Lung (tissue), 11 donors: ENCODE measurements at regions not wholly inside any gene's neighbourhood (a gene's known extent, or its start where the extent isn't known, plus 50 kb on each side); places are given as distances from the start of the nearest gene placed in this dataset.

Source experiments
- ATAC-seq: fragments of 200-7000 bp; cut with Tn5 transposase; one replicate; pipeline ENCODE4 v1.9.1; 2020; ENCODE audit warnings: moderate number of reproducible peaks; ENCODE audit not compliant: insufficient read depth, low FRiP score
- DNase-seq, 3 donors: peaks; one replicate each; pipeline ENCODE4 v3.0.0-alpha.2; 2013 to 2017
- H3K27ac ChIP-seq, 2 donors: one replicate each; pipeline ENCODE4 v1.5.1; 2013; ENCODE audit warnings: mild to moderate bottlenecking in 2 of 2, moderate library complexity in 2 of 2, control low read depth in 1 of 2, inconsistent platforms in 1 of 2, low read depth in 1 of 2, low read length in 1 of 2
- H3K27me3 ChIP-seq, 3 donors: one replicate each; pipeline ENCODE4 v1.5.1; 2013; ENCODE audit warnings: low read length in 2 of 3; ENCODE audit not compliant: control insufficient read depth in 3 of 3, insufficient read depth in 3 of 3
- H3K36me3 ChIP-seq, 4 donors: one replicate each; pipeline ENCODE4 v1.5.1; 2013; ENCODE audit warnings: low read length in 4 of 4, mild to moderate bottlenecking in 1 of 4, moderate library complexity in 1 of 4; ENCODE audit not compliant: control insufficient read depth in 4 of 4, insufficient read depth in 4 of 4
- H3K4me1 ChIP-seq, 5 donors: one replicate each; pipeline ENCODE4 v1.5.1; 2013; ENCODE audit warnings: low read length in 5 of 5, mild to moderate bottlenecking in 2 of 5, moderate library complexity in 1 of 5; ENCODE audit not compliant: control insufficient read depth in 5 of 5, insufficient read depth in 5 of 5
- H3K4me3 ChIP-seq: one replicate; pipeline ENCODE4 v1.5.1; 2013; ENCODE audit warnings: mild to moderate bottlenecking, control low read depth, moderate library complexity
- H3K9ac ChIP-seq, 2 donors: one replicate each; pipeline ENCODE4 v1.5.1; 2013; ENCODE audit warnings: low read length in 2 of 2, control low read depth in 1 of 2; ENCODE audit not compliant: insufficient read depth in 1 of 2
- H3K9me3 ChIP-seq, 4 donors: one replicate each; pipeline ENCODE4 v1.5.1; 2013; ENCODE audit warnings: low read length in 3 of 4, mild to moderate bottlenecking in 1 of 4, moderate library complexity in 1 of 4; ENCODE audit not compliant: control insufficient read depth in 4 of 4, insufficient read depth in 3 of 4
- WGBS, 2 donors: extraction: QIAGEN DNeasy Blood & Tissue Kit; methylation state at CpG; one replicate each; pipeline ENCODE4 v1.1.7; 2013; 5-methylcytosine and 5-hydroxymethylcytosine counted together
- TF ChIP-seq, protein P1 (sequence below): IDR thresholded peaks from 2 replicates; pipeline ENCODE4 v1.5.1; 2012; ENCODE audit warnings: mild to moderate bottlenecking; ENCODE audit errors: control extremely low read depth, extremely low read depth
- donor health status: control.
- donor health status: control.
- donor health status: Bipolar disorder and iron deficiency.
- donor health status: healthy.
- donor health status: DM: yes; HTN: yes; CAD: no.

DNA sequence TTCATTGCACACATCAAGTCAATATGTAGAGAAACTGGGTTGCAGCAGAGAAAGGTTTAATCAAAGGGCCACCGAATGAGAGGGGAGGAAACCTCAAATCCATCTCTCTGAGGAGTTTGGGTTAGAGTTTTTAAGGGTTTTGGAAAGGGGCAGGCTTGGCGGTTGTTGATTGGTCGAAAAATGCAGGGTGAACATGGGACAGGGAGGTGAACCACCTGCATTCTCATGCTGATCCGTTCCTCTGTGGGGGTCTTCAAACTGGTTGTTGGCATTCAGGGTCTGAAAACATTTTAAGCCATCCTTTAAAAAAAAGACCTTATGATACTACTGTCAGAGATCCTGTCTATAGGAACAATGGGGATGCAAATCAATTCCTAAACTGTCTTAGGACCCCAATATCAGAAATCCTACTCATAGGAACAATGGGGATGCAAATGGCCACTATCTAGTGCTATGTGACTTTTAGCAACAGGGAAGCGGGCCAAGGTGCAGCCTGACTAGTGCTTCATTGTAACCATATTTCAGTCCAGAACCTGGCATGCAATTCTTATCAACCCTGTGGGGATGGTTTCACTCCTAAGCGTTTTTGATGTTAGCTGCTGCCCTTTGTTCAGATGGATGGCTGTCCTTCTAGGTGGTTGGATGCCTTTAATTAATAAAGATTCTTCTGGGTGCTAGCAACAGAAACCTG, 120.1 kb upstream of the MGAT5 start:
- Histone ChIP-seq H3K36me3 (no peaks in the 10 kb centered on the region), H3K9me3 (no peaks in the 10 kb centered on the region), H3K27ac (peak overlapping the region in 1 of 2 donors; percentile 3), H3K27me3 (no peaks in the 10 kb centered on the region), H3K4me1 (peaks cover 0 to 27% (median 11%) of the 10 kb centered on the region in 5 donors), H3K4me3 (no peak overlapping the region), H3K9ac (no peak overlapping the region)
- TF ChIP-seq, protein P1, sequence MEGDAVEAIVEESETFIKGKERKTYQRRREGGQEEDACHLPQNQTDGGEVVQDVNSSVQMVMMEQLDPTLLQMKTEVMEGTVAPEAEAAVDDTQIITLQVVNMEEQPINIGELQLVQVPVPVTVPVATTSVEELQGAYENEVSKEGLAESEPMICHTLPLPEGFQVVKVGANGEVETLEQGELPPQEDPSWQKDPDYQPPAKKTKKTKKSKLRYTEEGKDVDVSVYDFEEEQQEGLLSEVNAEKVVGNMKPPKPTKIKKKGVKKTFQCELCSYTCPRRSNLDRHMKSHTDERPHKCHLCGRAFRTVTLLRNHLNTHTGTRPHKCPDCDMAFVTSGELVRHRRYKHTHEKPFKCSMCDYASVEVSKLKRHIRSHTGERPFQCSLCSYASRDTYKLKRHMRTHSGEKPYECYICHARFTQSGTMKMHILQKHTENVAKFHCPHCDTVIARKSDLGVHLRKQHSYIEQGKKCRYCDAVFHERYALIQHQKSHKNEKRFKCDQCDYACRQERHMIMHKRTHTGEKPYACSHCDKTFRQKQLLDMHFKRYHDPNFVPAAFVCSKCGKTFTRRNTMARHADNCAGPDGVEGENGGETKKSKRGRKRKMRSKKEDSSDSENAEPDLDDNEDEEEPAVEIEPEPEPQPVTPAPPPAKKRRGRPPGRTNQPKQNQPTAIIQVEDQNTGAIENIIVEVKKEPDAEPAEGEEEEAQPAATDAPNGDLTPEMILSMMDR: no peak
- 88 to 90% methylated on average over 6 of the region's 6 CpGs for WGBS, 2 donors
- DNase-seq (no peak), ATAC-seq (no peak)

- TF ChIP-seq, protein P1: no peak
- no peak overlapping the region for H3K27ac ChIP-seq
- 97 to 99% methylated on average over 2 of the region's 2 CpGs for WGBS, 2 donors
- H3K27me3 ChIP-seq: no peaks in the 10 kb centered on the region
- peaks cover 0 to 28% (median 11%) of the 10 kb centered on the region in 5 donors for H3K4me1 ChIP-seq
- DNase-seq: no peak
- no peak overlapping the region for H3K4me3 ChIP-seq
- no peak for ATAC-seq
- H3K9ac ChIP-seq: no peak overlapping the region
- H3K36me3 ChIP-seq: no peaks in the 10 kb centered on the region
- H3K9me3 ChIP-seq: no peaks in the 10 kb centered on the region
These were observed 119.6 kb upstream of the MGAT5 start for GRCh38 chr2:134134313-134134706.

DNA sequence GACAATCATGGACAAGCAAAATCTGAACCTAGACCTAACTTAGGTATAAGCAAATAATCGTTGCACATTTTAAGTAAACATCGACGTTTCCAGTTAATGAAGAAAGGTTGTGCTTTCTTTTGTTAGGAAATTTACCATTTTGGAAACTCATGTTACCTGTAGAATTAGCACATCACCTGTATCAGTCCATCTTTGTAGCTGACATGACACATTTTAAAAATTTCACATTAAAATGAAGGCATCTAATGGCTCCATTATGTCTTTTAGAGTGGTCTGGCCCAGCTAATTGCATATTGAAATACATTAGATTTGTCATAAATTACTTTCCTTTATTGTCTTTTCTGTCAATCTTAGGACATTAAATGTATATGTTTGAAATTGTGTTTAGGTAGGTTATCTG, 119.0 kb upstream of the MGAT5 start:
- ATAC-seq (no peak), DNase-seq (no peak)
- Histone ChIP-seq H3K27me3 (no peaks in the 10 kb centered on the region), H3K4me1 (peaks cover 0 to 28% (median 11%) of the 10 kb centered on the region in 5 donors), H3K9ac (no peak overlapping the region), H3K36me3 (no peaks in the 10 kb centered on the region), H3K9me3 (no peaks in the 10 kb centered on the region), H3K27ac (no peak overlapping the region), H3K4me3 (no peak overlapping the region)
- WGBS, 2 donors: 79 to 81% methylated on average over 3 of the region's 3 CpGs
- TF ChIP-seq, protein P1: no peak

GRCh38 chr2:134135793-134136192, 118.1 kb upstream of the MGAT5 start:
- DNase-seq (no peak), ATAC-seq (no peak)
- no peaks in the 10 kb centered on the region for H3K9me3 ChIP-seq
- 83 to 86% methylated on average over 2 of the region's 2 CpGs for whole genome bisulfite sequencing, 2 donors
- no peak overlapping the region for H3K9ac ChIP-seq
- H3K4me3 ChIP-seq: no peak overlapping the region
- TF ChIP-seq, protein P1: no peak
- H3K27me3 ChIP-seq: no peaks in the 10 kb centered on the region
- H3K36me3 ChIP-seq: no peaks in the 10 kb centered on the region
- H3K27ac ChIP-seq: peak overlapping the region in 1 of 2 donors; percentile 22
- peaks cover 0 to 36% (median 11%) of the 10 kb centered on the region in 5 donors for H3K4me1 ChIP-seq
